ENCODE measurements at regions not wholly inside any gene's neighbourhood (a gene's known extent, or its start where the extent isn't known, plus 50 kb on each side); places are given as distances from the start of the nearest gene placed in this dataset.
"Not testable (repeated sequence)": the region's sequence is repeated elsewhere in the genome, so short reads cannot be mapped to it uniquely, and the experiment has no call there.

DNA sequence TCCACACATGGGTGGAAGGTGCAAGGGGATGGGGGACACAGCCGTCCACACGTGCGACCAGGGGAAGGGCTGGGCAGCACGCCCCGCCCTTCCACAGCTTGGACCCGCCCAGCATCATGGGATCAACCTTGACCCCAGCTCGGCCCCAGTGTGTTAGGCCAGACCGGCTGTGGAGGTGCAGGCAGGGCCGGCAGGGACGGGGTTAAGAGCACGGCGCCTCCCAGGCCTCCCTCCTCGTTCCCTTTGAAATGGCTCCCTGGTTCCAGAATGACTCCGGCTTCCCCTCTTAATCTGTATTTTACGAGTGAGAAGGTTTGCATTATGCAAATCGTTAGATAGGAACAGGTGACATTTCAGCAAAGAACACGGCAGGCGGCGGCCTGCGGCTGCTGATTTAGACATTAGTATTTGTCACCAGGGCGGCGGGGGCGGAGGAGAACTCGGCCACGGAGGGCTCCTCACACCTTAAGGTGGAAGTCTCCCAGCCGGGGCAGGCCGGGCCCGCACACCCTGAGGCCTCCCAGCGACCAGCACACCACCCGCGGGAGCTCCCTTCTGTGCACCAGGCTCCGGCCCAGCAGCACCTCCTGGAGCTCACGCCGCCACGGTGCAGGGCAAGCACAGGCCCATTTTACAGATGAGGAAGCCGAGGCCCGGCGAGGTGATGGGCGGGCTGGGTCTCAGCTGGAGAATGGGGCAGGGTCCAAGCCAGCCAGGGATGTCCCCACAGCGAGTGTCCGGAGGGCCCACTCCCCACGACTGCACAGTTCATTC, 116.1 kb downstream of the FAM53A start:
- Histone ChIP-seq H3K27me3 (peaks cover 0 to 70% of the 10 kb centered on the region in 2 donors), H3K36me3 (no peaks in the 10 kb centered on the region), H3K4me3 (no peak overlapping the region), H3K9me3 (no peaks in the 10 kb centered on the region), H3K4me1 (peaks cover 0 to 10% (median 0%) of the 10 kb centered on the region in 4 donors), H3K27ac (no peak overlapping the region)
- TF ChIP-seq, protein P1, sequence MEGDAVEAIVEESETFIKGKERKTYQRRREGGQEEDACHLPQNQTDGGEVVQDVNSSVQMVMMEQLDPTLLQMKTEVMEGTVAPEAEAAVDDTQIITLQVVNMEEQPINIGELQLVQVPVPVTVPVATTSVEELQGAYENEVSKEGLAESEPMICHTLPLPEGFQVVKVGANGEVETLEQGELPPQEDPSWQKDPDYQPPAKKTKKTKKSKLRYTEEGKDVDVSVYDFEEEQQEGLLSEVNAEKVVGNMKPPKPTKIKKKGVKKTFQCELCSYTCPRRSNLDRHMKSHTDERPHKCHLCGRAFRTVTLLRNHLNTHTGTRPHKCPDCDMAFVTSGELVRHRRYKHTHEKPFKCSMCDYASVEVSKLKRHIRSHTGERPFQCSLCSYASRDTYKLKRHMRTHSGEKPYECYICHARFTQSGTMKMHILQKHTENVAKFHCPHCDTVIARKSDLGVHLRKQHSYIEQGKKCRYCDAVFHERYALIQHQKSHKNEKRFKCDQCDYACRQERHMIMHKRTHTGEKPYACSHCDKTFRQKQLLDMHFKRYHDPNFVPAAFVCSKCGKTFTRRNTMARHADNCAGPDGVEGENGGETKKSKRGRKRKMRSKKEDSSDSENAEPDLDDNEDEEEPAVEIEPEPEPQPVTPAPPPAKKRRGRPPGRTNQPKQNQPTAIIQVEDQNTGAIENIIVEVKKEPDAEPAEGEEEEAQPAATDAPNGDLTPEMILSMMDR (IDR thresholded peaks at IDR 0.05) = no peak
- no peak for DNase-seq
- intact Hi-C loops (cut with DNase I; ENCODE audit: low total_unique reads) = no loop called here

DNA sequence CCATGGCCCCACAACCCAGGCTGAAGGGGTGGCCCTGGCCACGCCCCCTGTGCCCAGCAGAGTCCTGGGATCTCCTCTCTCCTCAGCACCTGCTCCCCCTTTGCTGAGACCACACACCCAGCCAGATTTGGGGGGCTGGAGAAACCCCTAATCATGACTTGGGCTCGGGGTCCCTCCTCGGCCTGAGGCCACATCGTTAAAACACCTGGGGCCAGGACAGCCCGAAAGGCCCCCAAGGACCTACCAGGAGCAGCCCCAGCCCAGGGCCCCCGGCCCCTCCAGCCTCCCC, 116.7 kb downstream of the FAM53A start:
- Histone ChIP-seq H3K27ac (no peak overlapping the region), H3K36me3 (no peaks in the 10 kb centered on the region), H3K4me1 (peaks cover 0 to 10% (median 0%) of the 10 kb centered on the region in 4 donors), H3K27me3 (peaks cover 0 to 74% of the 10 kb centered on the region in 2 donors), H3K4me3 (no peak overlapping the region), H3K9me3 (no peaks in the 10 kb centered on the region)
- DNase-seq = peak in 1 of 2 donors; percentile 59
- intact Hi-C loops (cut with DNase I; ENCODE audit: low total_unique reads) = no loop called here
- TF ChIP-seq, protein P1 (IDR thresholded peaks at IDR 0.05) = no peak

DNA sequence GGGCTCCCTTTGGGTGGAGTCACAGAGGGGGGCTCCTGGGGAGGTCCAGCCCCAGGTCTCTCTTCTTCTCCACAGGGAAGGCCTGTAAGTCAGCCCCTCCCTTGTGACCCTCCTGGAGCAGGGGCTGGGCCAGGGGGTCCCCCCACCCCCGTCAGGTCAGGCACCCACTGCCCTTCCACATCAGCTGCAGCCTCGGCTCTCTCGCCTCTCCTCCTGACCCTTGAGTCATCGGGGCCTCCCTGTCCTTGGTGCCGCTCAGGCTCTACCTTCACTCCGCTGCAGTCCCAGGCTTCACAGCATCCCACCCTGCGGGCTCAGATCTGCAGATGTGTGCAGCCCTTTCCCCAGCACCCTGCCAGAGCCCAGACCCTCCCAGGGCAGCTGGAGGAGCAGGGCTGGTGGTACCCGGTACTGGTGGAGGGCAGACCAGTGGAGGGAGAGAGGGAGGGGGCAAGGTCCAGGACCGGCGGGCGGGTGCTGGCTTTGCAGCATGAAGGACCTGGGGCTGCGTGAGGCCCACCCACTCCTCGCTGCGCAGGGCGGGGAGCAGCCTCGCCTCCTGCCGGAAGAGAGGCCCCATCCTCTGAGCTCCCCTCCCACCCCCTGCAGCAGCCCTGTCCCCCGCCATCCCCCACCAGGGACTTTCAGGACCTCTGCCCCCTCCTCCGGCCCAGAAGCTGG, 117.1 kb downstream of the FAM53A start:
- Histone ChIP-seq H3K4me1 (peaks cover 0 to 10% (median 0%) of the 10 kb centered on the region in 4 donors), H3K27me3 (peaks cover 0 to 75% of the 10 kb centered on the region in 2 donors), H3K27ac (no peak overlapping the region), H3K36me3 (no peaks in the 10 kb centered on the region), H3K4me3 (no peak overlapping the region), H3K9me3 (no peaks in the 10 kb centered on the region)
- intact Hi-C loops (cut with DNase I; ENCODE audit: low total_unique reads) = no loop called here
- TF ChIP-seq, protein P1 (IDR thresholded peaks at IDR 0.05) = no peak
- peak in 1 of 2 donors; percentile 62 for DNase-seq

DNA sequence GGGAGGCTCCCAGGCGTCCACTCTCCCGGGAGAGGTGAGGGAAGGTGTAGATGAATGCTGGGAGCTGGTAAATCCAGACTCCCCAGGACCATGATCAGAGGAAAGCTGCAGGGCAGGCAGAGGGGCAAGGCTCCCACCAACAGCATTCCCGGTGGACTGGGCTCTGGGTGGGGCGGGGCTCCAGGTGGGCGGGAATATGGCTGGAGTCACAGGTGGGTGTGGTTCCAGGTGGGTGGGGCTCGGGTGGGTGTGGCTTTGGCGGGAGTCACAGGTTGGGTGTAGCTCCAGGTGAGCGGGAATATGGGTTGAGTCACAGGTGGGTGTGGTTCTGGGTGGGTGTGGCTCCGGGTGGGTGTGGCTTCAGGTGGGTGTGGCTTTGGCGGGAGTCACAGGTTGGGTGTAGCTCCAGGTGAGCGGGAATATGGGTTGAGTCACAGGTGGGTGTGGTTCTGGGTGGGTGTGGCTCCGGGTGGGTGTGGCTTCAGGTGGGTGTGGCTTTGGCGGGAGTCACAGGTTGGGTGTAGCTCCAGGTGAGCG, 117.7 kb downstream of the FAM53A start:
- H3K27ac ChIP-seq; H3K4me3 ChIP-seq; intact Hi-C loops (cut with DNase I; ENCODE audit: low total_unique reads); H3K9me3 ChIP-seq; H3K36me3 ChIP-seq: not testable (repeated sequence)
- Histone ChIP-seq H3K4me1 (peaks cover 0 to 10% (median 0%) of the 10 kb centered on the region in 4 donors), H3K27me3 (peaks cover 0 to 82% of the 10 kb centered on the region in 2 donors)
- peak in 1 of 2 donors; percentile 50 for DNase-seq

DNA sequence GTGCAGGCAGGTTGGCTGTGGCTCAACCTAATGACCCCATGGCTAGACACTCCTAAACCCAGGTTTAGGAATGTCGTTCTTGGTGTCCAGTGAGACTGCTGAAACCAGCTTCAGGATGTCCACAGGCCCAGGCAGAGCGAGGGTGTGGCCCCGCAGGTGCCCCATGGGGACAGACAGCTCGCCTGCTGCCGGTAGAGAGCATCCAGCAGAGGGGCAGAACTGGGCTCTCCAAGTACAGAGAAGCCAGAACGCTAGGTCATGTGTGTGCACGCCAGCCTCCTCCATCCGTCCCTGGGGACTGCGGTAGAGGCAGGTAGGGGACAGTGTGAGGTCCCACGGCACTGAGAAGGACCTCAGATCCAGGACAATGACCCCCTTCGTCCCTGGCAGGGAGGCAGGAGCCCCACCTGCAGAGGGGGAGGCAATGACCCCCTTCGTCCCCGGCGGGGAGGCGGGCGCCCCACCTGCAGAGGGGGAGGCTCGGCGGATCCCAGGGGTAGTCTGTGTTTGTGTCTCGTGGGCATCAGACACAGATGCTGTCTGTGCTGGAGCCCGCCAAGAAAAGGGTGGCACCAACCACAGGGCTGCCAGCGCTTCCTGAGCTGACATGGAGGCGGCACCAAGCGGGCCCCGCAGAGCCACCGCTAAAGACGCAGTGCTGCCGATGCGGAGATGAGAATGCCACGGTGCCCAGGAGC, 118.4 kb downstream of the FAM53A start:
- Histone ChIP-seq H3K27me3 (peaks cover 0 to 86% of the 10 kb centered on the region in 2 donors), H3K9me3 (no peaks in the 10 kb centered on the region), H3K27ac (no peak overlapping the region), H3K4me3 (no peak overlapping the region), H3K4me1 (peaks cover 0 to 10% (median 0%) of the 10 kb centered on the region in 4 donors), H3K36me3 (no peaks in the 10 kb centered on the region)
- TF ChIP-seq, protein P1 (IDR thresholded peaks at IDR 0.05) = no peak
- DNase-seq = no peak
- intact Hi-C loops (cut with DNase I; ENCODE audit: low total_unique reads) = no loop called here
